NCI-H774 (cell line): ENCODE measurements at regions not wholly inside any gene's neighbourhood (a gene's known extent, or its start where the extent isn't known, plus 50 kb on each side); places are given as distances from the start of the nearest gene placed in this dataset.
A peak's percentile ranks its signal among the peaks of the same experiment; 100 is the strongest.

Experiments
- DNase-seq: peaks from one replicate; lab custom pipeline; 2025; lab: John Stamatoyannopoulos, UW

GRCh38 chr18:24561369-24561965, 101.0 kb downstream of the HRH4 start:
- no peak for DNase-seq

- DNase-seq, result no peak
Observed at GRCh38 chr18:24567199-24567598, 106.8 kb downstream of the HRH4 start.

GRCh38 chr18:24570716-24571115, 110.3 kb downstream of the HRH4 start:
- no peak for DNase-seq

GRCh38 chr18:24582771-24583170, 122.3 kb downstream of the HRH4 start:
- DNase-seq, result no peak

- no peak for DNase-seq
Observed at GRCh38 chr18:24584205-24584604, 123.8 kb downstream of the HRH4 start.

- DNase-seq, result no peak
Observed at GRCh38 chr18:24584813-24585212, 124.4 kb downstream of the HRH4 start.

- DNase-seq, result no peak
Observed at GRCh38 chr18:24585996-24586566, 125.6 kb downstream of the HRH4 start.

- no peak for DNase-seq
Observed at GRCh38 chr18:24586662-24587360, 126.4 kb downstream of the HRH4 start.

GRCh38 chr18:24588440-24588839, 128.0 kb downstream of the HRH4 start:
- DNase-seq, result peak; percentile 40

GRCh38 chr18:24590946-24591345, 130.5 kb downstream of the HRH4 start:
- DNase-seq, result no peak

GRCh38 chr18:24593401-24593800, 133.0 kb downstream of the HRH4 start:
- no peak for DNase-seq

- no peak for DNase-seq
Observed at GRCh38 chr18:24593886-24594285, 133.4 kb downstream of the HRH4 start.

- DNase-seq, result no peak
Observed at GRCh38 chr18:24595561-24596031, 135.2 kb downstream of the HRH4 start.

GRCh38 chr18:24600076-24600654, 139.7 kb downstream of the HRH4 start:
- DNase-seq, result peak; percentile 43

GRCh38 chr18:24601585-24601984, 141.1 kb downstream of the HRH4 start:
- no peak for DNase-seq

GRCh38 chr18:24602201-24602600, 141.8 kb downstream of the HRH4 start:
- DNase-seq, result no peak

- DNase-seq, result no peak
Observed at GRCh38 chr18:24603151-24603550, 142.7 kb downstream of the HRH4 start.

- no peak for DNase-seq
Observed at GRCh38 chr18:24605444-24605843, 145.0 kb downstream of the HRH4 start.

- DNase-seq, result no peak
Observed at GRCh38 chr18:24609254-24609653, 148.8 kb downstream of the HRH4 start.

GRCh38 chr18:24611075-24611474, 150.6 kb downstream of the HRH4 start:
- DNase-seq, result no peak

- no peak for DNase-seq
Observed at GRCh38 chr18:24613896-24614640, 153.6 kb downstream of the HRH4 start.

- peak; percentile 17 for DNase-seq
Observed at GRCh38 chr18:24616653-24617052, 156.2 kb downstream of the HRH4 start.
